ENCODE measurements at regions not wholly inside any gene's neighbourhood (a gene's known extent, or its start where the extent isn't known, plus 50 kb on each side); places are given as distances from the start of the nearest gene placed in this dataset.

GRCh38 chr5:124596595-124597421 is 149.6 kb downstream of the ZNF608 start (continued):
- no peak for TF ChIP-seq ONECUT2 (CRISPR knock-in tag; IDR thresholded peaks at IDR 0.05)
- TF ChIP-seq ZFP1 (CRISPR knock-in tag; IDR thresholded peaks at IDR 0.05), result 0 out of 2 replicates have a peak, but pooled peaks have one; percentile 44
- peak; percentile 54; the same call in 1 of the 2 replicates for TF ChIP-seq TBX2 (CRISPR knock-in tag; IDR thresholded peaks at IDR 0.05; ENCODE audit: borderline replicate concordance)
- TF ChIP-seq RFX5 (IDR thresholded peaks at IDR 0.05; ENCODE audit: low read depth, low read length), result no peak
- TF ChIP-seq SKIL (CRISPR knock-in tag; IDR thresholded peaks at IDR 0.05; ENCODE audit: borderline replicate concordance), result peak; percentile 49; the same call in 1 of the 2 replicates
- no peak for TF ChIP-seq SNRNP70 (IDR thresholded peaks at IDR 0.05; ENCODE audit: low read depth, low read length)
- TF ChIP-seq SATB2 (CRISPR knock-in tag; IDR thresholded peaks at IDR 0.05), result 0 out of 2 replicates have a peak, but pooled peaks have one; percentile 55
- TF ChIP-seq HNRNPUL1 (IDR thresholded peaks at IDR 0.05; ENCODE audit: low read depth, low read length), result no peak
- peak; percentile 56 for TF ChIP-seq SKI (IDR thresholded peaks at IDR 0.05; ENCODE audit: partially characterized antibody)
- TF ChIP-seq IRF2 (CRISPR knock-in tag; IDR thresholded peaks at IDR 0.05), result peak; percentile 45; the same call in 1 of the 2 replicates
- no peak for TF ChIP-seq NFYC (CRISPR knock-in tag; IDR thresholded peaks at IDR 0.05)
- TF ChIP-seq HNRNPL (IDR thresholded peaks at IDR 0.05; ENCODE audit: low read depth, low read length), result no peak
- no peak for TF ChIP-seq ZNF224 (CRISPR knock-in tag; IDR thresholded peaks at IDR 0.05)
- TF ChIP-seq, protein P1, sequence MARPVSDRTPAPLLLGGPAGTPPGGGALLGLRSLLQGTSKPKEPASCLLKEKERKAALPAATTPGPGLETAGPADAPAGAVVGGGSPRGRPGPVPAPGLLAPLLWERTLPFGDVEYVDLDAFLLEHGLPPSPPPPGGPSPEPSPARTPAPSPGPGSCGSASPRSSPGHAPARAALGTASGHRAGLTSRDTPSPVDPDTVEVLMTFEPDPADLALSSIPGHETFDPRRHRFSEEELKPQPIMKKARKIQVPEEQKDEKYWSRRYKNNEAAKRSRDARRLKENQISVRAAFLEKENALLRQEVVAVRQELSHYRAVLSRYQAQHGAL (CRISPR knock-in tag; IDR thresholded peaks at IDR 0.05; ENCODE audit: not compliant biosample characterization), result no peak
- TF ChIP-seq, protein P2, sequence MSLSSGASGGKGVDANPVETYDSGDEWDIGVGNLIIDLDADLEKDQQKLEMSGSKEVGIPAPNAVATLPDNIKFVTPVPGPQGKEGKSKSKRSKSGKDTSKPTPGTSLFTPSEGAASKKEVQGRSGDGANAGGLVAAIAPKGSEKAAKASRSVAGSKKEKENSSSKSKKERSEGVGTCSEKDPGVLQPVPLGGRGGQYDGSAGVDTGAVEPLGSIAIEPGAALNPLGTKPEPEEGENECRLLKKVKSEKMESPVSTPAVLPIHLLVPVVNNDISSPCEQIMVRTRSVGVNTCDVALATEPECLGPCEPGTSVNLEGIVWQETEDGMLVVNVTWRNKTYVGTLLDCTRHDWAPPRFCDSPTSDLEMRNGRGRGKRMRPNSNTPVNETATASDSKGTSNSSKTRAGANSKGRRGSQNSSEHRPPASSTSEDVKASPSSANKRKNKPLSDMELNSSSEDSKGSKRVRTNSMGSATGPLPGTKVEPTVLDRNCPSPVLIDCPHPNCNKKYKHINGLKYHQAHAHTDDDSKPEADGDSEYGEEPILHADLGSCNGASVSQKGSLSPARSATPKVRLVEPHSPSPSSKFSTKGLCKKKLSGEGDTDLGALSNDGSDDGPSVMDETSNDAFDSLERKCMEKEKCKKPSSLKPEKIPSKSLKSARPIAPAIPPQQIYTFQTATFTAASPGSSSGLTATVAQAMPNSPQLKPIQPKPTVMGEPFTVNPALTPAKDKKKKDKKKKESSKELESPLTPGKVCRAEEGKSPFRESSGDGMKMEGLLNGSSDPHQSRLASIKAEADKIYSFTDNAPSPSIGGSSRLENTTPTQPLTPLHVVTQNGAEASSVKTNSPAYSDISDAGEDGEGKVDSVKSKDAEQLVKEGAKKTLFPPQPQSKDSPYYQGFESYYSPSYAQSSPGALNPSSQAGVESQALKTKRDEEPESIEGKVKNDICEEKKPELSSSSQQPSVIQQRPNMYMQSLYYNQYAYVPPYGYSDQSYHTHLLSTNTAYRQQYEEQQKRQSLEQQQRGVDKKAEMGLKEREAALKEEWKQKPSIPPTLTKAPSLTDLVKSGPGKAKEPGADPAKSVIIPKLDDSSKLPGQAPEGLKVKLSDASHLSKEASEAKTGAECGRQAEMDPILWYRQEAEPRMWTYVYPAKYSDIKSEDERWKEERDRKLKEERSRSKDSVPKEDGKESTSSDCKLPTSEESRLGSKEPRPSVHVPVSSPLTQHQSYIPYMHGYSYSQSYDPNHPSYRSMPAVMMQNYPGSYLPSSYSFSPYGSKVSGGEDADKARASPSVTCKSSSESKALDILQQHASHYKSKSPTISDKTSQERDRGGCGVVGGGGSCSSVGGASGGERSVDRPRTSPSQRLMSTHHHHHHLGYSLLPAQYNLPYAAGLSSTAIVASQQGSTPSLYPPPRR (CRISPR knock-in tag; IDR thresholded peaks at IDR 0.05; ENCODE audit: borderline replicate concordance), result peak; percentile 57; the same call in 1 of the 2 replicates
- peak; percentile 42; the same call in 1 of the 2 replicates for TF ChIP-seq ISL2 (CRISPR knock-in tag; IDR thresholded peaks at IDR 0.05)
- no peak for TF ChIP-seq STAT6 (CRISPR knock-in tag; IDR thresholded peaks at IDR 0.05; ENCODE audit: borderline replicate concordance)
- TF ChIP-seq HNF4G (IDR thresholded peaks at IDR 0.05; ENCODE audit: borderline replicate concordance, low read depth, low read length), result no peak
- no peak for TF ChIP-seq HNF4G (CRISPR knock-in tag; IDR thresholded peaks at IDR 0.05; ENCODE audit: borderline replicate concordance, low read depth)
